ENCODE measurements at regions not wholly inside any gene's neighbourhood (a gene's known extent, or its start where the extent isn't known, plus 50 kb on each side); places are given as distances from the start of the nearest gene placed in this dataset.
"Not testable (repeated sequence)": the region's sequence is repeated elsewhere in the genome, so short reads cannot be mapped to it uniquely, and the experiment has no call there.

GRCh38 chr5:164317676-164318075 lies 812.3 kb downstream of the MAT2B start:
- no peak for DNase-seq

GRCh38 chr5:164319161-164319560 lies 813.7 kb downstream of the MAT2B start:
- no peak for DNase-seq

- no peak for DNase-seq
Measured at GRCh38 chr5:164324239-164324638, 818.8 kb downstream of the MAT2B start.

GRCh38 chr5:164326219-164326618 lies 820.8 kb downstream of the MAT2B start:
- no peak for DNase-seq

GRCh38 chr5:164327166-164327565 lies 821.7 kb downstream of the MAT2B start:
- not testable (repeated sequence) for DNase-seq

- no peak for DNase-seq
Measured at GRCh38 chr5:164332349-164333196, 827.2 kb downstream of the MAT2B start.

- DNase-seq: no peak
Measured at GRCh38 chr5:164335837-164336236, 830.4 kb downstream of the MAT2B start.

- DNase-seq: no peak
Measured at GRCh38 chr5:164336276-164336675, 830.9 kb downstream of the MAT2B start.

- DNase-seq: no peak
Measured at GRCh38 chr5:164336906-164337305, 831.5 kb downstream of the MAT2B start.

- DNase-seq: no peak
Measured at GRCh38 chr5:164341056-164341619, 835.7 kb downstream of the MAT2B start.

- peak; percentile 75 to 82 for DNase-seq
Measured at GRCh38 chr5:164345173-164345849, 839.9 kb downstream of the MAT2B start.

GRCh38 chr5:164345853-164346252 lies 840.4 kb downstream of the MAT2B start:
- no peak for DNase-seq

GRCh38 chr5:164346785-164347630 lies 841.6 kb downstream of the MAT2B start:
- DNase-seq: no peak

GRCh38 chr5:164350236-164350635 lies 844.8 kb downstream of the MAT2B start:
- DNase-seq: no peak

GRCh38 chr5:164351245-164351834 lies 845.9 kb downstream of the MAT2B start:
- no peak for DNase-seq

- DNase-seq: no peak
Measured at GRCh38 chr5:164352695-164353094, 847.3 kb downstream of the MAT2B start.

- no peak for DNase-seq
Measured at GRCh38 chr5:164353155-164353554, 847.7 kb downstream of the MAT2B start.

GRCh38 chr5:164354139-164354751 lies 848.8 kb downstream of the MAT2B start:
- no peak for DNase-seq

- DNase-seq: peak in 1 of 2 experiments; percentile 5
Measured at GRCh38 chr5:164355267-164355830, 849.9 kb downstream of the MAT2B start.

- no peak for DNase-seq
Measured at GRCh38 chr5:164356790-164357189, 851.4 kb downstream of the MAT2B start.

- no peak for DNase-seq
Measured at GRCh38 chr5:164357395-164358033, 852.1 kb downstream of the MAT2B start.
